ENCODE measurements at regions not wholly inside any gene's neighbourhood (a gene's known extent, or its start where the extent isn't known, plus 50 kb on each side); places are given as distances from the start of the nearest gene placed in this dataset.
A peak's percentile ranks its signal among the peaks of the same experiment; 100 is the strongest.

- TF ChIP-seq SNAPC4 (CRISPR knock-in tag; IDR thresholded peaks at IDR 0.05) = peak; percentile 12; the same call in 1 of the 2 replicates
- TF ChIP-seq MBD4 (IDR thresholded peaks at IDR 0.05; ENCODE audit: borderline replicate concordance, low read length) = no peak
- peak; percentile 20; the same call in 1 of the 2 replicates for TF ChIP-seq PRMT3 (CRISPR knock-in tag; IDR thresholded peaks at IDR 0.05; ENCODE audit: borderline replicate concordance, low read depth)
- TF ChIP-seq ELF4 (CRISPR knock-in tag; IDR thresholded peaks at IDR 0.05; ENCODE audit: borderline replicate concordance) = peak; percentile 47; the same call in 1 of the 2 replicates
- TF ChIP-seq POLR2AphosphoS5 (IDR thresholded peaks at IDR 0.05; ENCODE audit: low read depth, low read length) = no peak
- no peak; the same call in 1 of the 2 replicates for TF ChIP-seq ZNF737 (CRISPR knock-in tag; IDR thresholded peaks at IDR 0.05; ENCODE audit: borderline replicate concordance)
- peak; percentile 30 for TF ChIP-seq ASH2L (IDR thresholded peaks at IDR 0.05; ENCODE audit: insufficient read length, low read depth, low read length)
- TF ChIP-seq NBN (conservative IDR thresholded peaks at IDR 0.05) = no peak
- peak; percentile 65; the same call in 1 of the 2 replicates for TF ChIP-seq STAT5B (CRISPR knock-in tag; IDR thresholded peaks at IDR 0.05)
- TF ChIP-seq GRHL1 (CRISPR knock-in tag; conservative IDR thresholded peaks at IDR 0.05) = no peak
- TF ChIP-seq CHD4 (IDR thresholded peaks at IDR 0.05; ENCODE audit: borderline replicate concordance, low read length) = peak; percentile 97
- no peak for TF ChIP-seq ZNF841 (CRISPR knock-in tag; IDR thresholded peaks at IDR 0.05; ENCODE audit: borderline replicate concordance)
- 0 out of 2 replicates have a peak, but pooled peaks have one; percentile 8 for TF ChIP-seq BRD4 (CRISPR knock-in tag; IDR thresholded peaks at IDR 0.05)
- TF ChIP-seq ZNF564 (CRISPR knock-in tag; IDR thresholded peaks at IDR 0.05) = no peak
- no peak for TF ChIP-seq ZNF205 (CRISPR knock-in tag; IDR thresholded peaks at IDR 0.05)
- peak; percentile 58 for TF ChIP-seq TOPORS (CRISPR knock-in tag; IDR thresholded peaks at IDR 0.05)
- TF ChIP-seq MAFK (conservative IDR thresholded peaks at IDR 0.05 in 1 of 2, IDR thresholded peaks at IDR 0.05 in 1 of 2; ENCODE audit: low read length in 2 of 2) = no peak
- no peak for TF ChIP-seq ZHX2 (IDR thresholded peaks at IDR 0.05; ENCODE audit: low read depth)
- TF ChIP-seq ZHX2 (CRISPR knock-in tag; IDR thresholded peaks at IDR 0.05; ENCODE audit: borderline replicate concordance) = no peak
Measured at GRCh38 chr6:167682546-167683027, 144.1 kb upstream of the AFDN start (continued).
